Activated effector memory CD4-positive, alpha-beta T cell treated with anti-CD3 and anti-CD28 coated beads, Interleukin-2, amount 50 U/mL, for 16 hours (primary cell): ENCODE measurements at regions not wholly inside any gene's neighbourhood (a gene's known extent, or its start where the extent isn't known, plus 50 kb on each side); places are given as distances from the start of the nearest gene placed in this dataset.

Experiments
- DNase-seq: peaks from one replicate; pipeline ENCODE4 v3.0.0-alpha.2; 2020

DNA sequence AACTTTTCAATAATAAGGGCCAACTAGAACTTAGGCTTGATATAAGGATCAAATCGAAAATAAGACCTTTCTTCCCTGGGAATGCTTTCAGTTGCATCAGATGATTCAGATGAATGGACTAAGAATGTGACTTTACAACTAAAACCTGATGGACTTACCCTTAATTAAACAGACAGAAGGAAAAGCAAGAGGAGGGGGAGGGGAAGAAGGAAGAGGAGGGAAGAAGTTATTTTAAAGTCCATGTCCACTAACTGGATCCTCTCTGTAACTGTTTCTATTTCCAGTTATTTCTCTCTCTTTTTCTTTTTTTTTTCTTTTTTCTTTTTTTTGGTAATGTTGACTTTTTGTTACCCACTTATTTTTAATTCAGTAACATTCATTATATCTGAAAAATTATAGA is 486.0 kb downstream of the MAFB start:
- DNase-seq: no peak

DNA sequence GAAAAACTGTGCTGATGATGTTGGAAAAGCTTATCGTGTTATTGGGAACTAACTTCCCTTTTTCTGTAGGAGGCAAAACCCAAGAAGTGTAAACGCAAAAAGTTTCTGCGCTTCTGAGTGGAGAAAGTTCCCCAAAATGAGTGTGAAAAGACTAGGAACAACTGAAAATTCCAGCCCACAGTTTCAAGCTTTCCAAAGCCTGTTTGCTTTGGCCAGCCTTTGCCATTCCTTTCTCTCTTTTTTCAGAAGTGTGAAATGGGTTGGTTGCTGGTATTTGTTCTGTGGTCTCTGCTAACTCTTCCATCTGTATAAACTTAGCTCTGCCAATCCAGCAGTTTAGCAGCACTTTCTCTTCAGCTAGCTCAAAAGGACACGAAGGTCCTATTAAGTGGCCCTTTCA is 491.3 kb downstream of the MAFB start:
- no peak for DNase-seq

DNA sequence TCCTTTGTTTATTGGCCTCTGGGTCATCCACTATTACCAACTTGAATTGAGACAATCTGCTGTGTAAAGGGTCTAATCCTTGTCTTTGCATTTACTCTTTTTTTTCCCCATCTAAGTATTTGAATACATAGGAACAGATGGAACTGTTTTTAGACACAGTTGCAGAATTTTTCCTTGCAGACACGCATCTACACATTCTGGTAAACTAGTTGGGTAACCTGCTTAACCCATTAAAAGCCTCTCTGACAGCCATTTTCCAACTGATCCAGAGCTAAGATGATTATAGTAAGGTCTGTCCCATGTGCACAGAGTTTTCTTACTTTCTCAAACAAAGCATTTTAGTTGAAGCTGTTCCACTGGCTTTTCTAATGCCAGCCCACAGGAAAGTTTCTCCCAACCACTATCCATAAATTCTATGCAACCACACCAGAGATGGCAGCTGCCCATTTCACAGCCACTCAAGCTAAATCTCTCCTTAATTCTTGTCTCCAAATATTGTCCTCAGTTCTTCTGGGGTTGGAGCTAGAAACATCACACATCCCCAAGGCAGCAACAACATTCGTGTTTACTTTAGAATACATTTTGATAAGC is 492.1 kb downstream of the MAFB start:
- DNase-seq: no peak

DNA sequence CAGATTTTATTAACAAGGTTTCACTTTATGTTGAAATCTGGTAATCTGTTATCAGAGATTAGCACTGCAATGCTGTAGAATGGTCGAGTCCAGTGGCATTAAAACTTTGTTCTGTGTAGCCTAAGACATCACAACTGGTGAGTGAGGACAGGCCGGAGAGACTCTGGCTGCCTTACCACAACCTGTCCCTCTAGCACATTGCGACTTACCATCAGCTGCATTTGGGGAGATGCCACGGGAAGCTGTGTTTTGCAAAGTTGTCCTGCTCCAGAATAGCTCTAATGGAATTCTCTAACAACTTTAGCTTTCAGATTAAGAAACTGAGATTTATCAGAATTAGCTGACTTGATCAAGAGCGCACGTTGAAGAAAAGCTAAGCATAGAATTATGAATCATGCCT is 493.3 kb downstream of the MAFB start:
- no peak for DNase-seq

DNA sequence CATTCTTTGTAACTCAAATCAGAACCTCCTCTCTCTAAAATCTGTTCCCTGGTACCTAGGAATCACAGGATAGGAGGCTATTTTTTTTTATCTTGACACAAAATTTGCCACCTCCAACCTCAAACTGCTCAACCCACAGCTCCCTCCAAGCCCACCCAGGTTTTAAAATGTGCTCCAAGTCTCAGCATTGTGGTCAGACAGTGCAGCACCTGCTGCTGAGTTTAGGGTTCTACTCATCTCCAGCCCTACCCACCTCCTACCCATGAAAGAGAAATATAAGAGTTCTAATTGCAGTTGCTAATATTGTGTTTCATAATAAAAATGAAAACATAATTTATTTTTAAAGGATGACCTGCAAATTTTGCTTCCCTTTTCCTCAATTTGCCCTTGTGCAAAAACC is 496.5 kb downstream of the MAFB start:
- no peak for DNase-seq

DNA sequence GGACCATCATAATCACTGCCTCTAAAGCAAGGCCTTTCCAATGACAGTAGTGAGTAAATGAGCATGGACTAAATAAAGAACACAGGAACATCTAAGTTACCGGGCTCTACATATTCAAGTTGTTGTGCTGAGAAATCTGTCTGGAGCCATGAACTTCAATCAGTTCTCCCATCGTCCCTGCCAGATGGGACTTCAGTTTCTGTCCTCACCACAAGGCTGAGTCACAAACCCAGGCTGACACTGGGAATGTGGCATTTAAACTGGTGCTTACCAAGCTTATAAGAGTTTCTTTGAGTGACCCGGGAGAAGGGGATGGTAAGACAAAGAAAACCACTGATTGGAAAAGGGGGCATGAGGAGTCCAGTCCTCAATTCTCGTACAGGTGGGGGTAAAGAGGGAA is 497.0 kb downstream of the MAFB start:
- DNase-seq: no peak

DNA sequence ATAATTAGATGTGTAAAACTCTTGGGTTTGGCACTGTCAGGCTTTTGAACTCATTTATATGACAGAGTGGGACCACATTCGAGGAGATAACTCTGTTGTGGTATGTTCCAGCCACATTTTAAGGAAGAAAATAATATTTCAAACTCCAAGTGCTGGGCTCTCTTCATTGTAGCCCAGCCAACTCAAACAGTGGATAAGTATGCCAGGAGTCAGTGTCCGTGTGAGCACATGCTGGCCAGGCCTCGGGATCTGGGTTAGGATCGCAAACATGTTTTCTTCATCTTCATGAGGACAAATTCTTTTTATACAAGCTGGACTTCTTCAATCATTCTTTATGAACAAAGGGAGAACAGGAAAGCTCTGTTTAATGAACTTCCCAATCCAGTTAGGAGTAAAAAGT is 497.5 kb downstream of the MAFB start:
- DNase-seq: no peak

DNA sequence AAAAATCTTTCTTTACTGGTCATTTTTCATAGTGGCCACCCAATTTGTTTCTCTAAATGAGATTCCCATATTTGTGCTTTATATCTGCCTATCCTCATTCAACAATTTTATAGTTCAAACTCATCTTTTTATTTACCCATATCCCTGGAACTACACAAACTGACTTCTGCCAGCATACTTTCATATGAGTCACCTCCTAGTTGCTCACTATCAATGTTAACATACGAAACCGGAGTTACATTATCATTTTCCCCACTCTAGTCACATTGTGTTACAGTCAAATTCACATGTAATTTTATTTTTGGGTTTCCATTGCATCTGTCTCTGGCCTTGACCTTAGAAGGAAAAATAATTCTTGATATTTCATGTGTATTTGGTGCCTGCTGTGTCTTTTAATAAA is 499.4 kb downstream of the MAFB start:
- DNase-seq: no peak

DNA sequence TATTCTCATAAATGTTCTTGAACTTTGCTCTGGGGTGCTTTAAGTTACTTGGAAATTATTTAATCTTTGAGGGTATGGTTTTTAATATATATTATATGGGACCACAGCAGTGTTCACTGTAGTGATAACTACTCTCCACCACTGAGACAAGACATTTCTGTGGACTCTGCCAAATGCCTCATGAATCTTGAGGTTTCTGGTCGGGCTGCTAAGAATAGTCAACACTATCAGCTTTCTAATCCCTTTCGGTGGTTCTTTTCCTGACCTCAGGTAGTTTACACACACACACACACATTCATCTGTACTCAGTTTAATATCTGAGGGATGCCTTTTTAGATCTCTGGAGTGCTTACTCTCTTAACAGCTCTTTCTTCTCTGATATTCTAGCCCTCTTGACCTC is 500.7 kb downstream of the MAFB start:
- no peak for DNase-seq

DNA sequence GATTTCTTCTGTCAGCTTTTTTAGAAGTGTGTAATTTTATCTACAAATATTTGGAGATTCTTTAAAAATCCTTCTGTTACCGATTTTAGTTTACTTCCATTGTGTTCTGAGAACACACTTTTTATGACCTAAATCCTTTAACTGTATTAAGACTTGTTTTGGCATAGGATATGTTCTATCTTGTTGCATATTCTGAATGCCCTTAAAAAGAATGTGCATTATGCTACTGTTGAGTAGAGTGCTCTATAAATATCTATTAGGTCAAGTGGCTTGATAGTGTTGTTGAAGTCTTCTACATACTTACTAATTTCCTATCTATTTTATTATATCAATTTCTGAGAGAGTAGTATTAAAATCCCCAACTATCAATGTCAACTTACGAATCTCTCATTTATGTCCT is 502.2 kb downstream of the MAFB start:
- DNase-seq: no peak

DNA sequence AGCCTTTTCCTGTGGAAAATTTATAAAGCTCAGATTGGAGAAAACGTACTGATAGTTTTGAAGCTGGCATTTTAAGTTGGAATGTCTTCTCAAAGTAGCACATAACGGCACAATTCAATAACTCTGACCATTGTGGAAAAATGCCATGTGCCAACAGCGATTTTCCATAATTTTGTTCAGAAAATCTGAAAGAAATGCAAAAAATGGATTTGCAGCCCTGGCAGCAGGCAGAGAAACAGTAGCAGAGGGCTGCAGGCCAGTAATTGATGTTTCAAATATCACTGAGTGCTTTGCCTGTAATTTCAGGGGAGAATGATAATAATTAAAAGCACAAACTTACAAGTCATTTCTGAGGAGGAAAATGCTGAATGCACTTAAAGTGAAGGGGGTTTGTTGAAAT is 507.4 kb downstream of the MAFB start:
- no peak for DNase-seq

DNA sequence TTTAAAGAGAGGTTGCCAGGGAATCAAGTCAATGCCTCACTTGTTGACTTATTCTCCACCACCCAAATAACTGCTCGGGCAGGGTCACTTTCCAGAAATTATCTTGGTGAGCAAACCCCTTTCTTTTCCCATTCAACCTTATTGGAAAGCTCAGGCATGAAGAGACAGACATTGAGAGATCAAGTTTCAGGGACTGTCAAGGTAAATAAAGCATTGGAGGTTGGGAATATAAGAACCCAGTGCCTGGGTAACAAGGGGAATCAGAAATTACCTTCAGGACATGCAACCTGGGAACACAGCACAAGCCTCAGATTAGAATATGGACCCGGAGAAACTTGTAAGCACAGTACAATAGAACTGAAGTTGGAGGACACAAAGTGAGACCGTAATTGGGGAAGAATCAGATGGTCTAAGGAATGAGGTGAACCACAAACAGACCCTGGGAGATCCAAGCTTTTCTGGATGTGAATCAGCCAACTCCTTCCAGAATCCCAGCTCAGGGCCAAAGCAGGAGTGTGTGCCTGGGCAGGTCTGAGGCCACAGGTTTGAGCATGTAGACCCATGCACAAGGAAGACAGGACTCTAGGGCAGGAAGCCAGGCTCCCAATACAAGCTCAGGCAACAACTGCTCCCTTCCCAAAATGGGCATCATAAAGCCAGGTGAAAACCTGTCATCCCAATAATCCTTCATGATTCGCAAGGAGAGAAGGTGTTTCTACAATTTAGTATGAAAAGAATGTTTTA is 512.8 kb downstream of the MAFB start:
- no peak for DNase-seq

DNA sequence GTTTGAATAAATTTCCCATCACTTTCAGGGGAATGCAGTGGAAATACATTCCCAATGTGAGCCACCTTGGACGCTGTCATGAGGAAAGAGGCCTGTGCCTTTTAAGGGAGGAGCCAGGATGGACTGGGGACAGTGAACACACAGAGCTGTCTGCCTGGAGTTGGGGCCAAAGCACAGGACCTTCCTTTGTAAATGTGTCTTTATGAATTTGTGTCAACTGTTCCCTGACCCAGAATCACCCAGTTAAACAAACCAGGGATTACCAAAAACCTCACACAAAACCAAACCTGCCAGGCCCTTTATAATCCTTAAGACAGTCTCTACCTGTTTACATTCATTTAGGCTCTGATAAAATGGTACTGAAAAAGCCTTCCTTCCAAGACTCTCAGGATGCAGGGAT is 513.7 kb downstream of the MAFB start:
- no peak for DNase-seq

DNA sequence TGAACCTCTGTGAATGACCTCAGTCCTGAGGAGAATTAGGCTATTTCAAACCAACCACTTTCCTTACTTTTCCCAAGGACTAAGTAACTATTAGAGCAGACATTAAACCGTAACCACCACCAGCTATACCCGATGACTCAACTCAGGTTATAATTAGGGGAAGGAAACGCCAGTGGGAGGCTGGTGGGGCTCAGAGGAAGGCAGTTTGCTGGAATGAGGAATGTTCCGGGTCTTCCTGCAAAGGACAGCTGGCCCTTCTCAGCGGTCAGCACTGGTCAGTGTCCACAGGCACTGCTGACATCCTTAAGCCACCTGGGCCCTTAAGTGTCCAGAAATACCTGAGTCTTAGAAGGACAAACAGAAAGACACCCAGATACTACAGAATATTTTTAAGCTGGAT is 515.2 kb downstream of the MAFB start:
- DNase-seq: no peak

DNA sequence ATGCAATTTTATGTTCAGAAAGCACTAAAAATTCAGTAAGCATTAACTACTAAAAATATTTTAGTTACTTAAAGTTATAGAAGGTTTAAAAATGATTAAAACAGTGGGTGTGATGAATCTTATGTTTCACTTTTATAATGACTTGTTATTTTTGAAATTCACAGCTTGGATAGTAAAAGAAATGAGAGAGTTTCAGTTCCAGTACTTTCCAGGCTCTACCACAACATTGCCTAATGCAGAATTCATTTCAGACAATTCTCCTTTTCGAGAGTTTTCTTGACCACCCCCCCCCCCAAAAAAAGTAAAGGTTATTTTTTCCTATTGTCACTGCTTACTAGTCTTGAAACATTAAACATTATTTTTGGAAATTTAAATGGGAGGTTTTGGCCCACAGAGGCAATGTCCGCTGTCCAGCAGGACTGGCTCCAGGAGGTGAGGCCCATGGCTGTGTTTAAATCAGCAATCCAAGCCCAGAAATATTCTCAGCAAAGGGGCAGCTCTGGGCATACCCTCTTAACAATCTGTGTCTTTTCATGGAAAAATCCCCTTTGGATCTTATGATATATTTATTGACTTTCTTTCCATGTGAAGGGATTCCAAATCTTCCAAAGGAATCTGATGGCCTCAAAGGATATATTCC is 519.9 kb downstream of the MAFB start:
- no peak for DNase-seq

DNA sequence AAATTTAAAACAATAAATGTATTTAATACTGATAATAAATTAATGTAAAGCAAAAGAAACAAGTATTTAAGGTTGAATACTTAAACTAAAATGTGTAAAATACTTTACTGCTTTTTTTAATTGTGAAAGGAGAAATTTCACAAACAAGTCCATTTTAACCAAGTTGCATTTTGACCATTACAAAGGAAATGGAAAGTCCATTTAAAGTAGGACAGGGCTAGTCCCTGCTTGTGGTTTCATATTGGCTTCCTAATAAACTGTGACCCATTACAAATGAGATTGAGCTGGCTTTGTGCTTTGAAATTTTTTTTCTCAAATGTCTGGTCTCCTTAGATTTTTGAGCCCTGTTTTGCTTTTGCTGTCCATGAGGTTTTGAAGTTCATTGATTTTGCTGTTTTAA is 527.6 kb downstream of the MAFB start:
- no peak for DNase-seq

DNA sequence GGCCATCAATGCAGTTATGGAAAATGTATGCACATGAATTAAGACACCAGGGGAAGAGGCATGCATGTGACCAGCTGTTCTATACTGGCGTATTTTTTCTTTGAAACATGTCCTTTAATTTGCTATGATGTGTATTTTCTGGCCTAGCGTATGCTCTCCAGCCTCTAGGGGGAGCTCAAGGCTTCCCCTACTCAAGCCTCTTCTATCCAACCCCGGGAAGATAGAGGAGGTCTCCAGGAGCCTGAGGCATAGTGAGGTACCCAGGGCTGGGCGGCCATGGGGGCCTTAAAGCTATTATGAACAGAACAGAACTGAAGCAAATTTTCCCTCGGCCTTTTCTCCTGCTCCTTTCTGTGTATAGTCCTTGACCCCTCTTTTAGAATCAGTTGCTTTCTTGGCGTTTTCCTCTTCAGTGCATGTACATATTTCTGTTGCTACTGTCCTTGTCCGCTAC is 528.9 kb downstream of the MAFB start:
- DNase-seq: no peak

DNA sequence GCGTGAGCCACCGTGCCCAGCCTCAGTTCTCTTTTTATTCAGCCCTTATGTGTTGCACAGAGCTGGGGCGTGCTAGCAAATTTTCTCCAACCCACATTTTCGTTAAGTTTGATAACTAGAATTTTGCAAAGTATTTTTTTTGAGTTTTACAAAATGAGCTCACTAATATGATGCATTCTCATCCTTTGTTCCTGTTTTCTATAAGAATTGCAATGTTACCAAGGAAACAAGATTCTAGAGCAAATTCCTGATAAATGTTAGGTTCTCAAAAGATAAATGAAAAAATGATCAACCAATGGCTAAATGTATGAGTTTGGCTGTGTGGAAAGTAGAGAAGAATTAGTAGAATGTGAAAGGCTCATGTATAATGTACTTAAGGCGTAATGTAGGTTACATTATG is 529.8 kb downstream of the MAFB start:
- no peak for DNase-seq

DNA sequence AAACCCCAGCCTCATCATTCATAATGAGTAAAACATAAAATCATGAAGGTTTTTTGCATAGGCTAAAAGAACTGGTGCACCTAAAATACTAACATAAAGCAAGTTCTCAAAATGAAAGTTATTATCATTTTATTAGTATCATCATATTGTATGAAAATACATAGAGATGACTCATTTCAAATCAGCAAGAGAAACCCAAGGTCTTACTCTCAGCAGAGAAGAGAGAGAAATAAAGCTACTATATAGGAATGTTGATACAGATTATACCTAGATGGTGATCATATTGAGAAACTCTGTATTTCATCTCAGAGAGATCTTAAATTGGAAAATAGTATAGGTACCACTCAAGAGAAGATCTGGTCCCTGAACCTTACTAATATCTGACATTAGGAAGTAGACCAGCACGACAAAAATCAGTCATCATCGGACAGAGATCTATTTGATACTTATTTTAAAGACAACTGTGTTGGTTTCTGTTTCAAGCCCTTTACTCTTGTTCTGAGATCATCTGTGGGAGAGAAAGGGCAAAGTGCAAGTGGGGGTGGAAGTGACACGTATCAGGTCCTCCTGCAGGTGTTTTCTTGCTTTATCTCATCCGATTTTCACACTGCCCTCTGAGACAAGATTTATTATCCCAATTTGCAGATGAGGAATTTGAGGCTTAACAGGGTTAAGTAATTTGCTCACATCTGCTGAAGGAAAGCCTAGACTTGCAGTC is 532.3 kb downstream of the MAFB start:
- DNase-seq: no peak

DNA sequence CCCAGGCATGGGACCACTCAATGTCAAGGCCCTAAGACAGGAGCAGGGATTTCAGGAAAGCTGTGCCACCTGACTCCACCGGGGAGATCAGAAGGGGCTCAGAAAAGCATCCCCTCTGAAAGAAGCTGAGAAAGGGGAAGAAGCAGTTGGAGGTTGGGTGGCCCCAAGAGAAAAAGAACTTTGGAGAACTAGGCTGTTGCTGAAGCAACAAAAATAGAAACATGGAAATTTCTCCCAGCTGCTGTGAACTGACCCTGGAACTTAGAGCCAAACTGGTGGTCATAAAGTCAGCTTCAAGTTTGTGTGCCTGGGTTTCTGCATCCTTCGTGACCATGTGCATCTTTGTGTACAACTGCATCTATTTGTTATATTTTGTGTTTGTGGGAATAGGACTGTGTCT is 534.5 kb downstream of the MAFB start:
- DNase-seq: no peak

DNA sequence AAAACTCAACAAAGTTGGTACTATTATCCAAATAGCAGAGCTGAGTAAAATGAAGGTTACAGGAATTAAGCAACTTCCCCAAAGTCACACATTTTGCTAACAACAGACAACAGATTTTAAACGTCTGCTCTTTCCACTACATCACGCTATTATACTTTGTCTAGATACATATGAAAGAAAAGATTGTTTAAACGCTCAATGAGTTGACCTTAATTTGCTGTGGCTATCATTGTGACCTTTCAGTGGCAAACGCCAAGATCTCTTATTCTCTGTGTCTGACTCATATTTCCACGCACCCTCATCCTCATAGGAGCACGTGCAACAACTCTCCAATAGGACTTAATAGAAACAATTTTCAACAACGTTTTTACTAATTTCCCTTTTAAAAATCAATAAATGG is 540.1 kb downstream of the MAFB start:
- DNase-seq: no peak

DNA sequence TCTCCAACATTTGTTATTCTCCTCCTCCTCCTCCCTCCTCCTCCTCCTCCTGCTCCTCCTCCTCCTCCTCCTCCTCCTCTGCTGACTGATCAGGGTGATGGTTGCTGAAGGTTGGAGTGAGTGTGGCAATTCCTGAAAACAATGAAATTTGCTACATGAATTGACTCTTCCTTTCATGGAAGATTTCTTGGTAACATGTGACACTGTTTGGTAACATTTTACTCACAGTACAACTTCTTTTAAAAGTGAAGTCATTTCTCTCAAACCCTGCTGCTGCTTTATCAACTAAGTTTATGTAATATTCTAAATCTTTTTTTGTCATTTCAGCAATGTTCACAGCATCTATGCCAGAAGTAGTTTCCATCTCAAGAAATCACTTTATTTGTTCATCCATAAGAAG is 543.0 kb downstream of the MAFB start:
- DNase-seq: no peak

DNA sequence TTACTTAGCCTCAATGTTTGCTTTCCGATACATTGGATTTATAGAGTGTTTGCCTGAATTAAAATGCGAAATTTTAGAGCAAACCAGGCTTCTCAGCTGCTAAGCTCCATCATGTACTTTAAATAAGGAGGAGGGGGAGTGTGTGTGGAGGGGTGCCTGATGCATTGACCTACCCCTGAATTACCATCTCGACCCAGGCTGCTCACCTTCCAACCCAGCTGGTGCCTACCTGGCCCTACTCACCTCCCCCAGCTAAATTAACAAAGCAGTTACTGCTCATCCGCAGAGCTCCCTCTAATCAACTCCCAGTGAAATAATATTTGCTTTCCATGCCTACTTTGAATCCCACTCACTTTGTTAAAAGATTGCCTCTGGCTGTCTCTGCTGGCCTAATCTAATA is 544.5 kb downstream of the MAFB start:
- no peak for DNase-seq

DNA sequence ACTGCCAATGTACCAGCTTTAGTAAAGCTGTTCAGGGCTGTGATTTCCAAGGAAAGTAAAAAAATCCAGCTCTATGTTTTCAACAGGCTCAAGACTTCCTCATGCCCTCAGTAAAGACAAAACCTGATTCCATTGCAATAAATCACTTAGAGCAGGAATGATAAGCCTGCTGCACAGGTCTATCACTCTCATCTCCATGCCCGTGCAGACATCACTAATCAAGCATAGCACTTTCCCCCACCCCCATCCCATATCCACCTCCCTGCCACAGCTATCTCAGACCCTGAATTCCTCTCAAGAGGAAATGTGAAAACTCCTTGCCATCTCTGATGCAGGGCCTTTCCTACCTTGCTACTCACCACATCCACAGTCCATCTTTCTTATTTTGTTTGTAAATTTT is 554.9 kb downstream of the MAFB start:
- DNase-seq: no peak
